HG02938 (cell line): ENCODE measurements at regions not wholly inside any gene's neighbourhood (a gene's known extent, or its start where the extent isn't known, plus 50 kb on each side); places are given as distances from the start of the nearest gene placed in this dataset.
"Not testable (repeated sequence)": the region's sequence is repeated elsewhere in the genome, so short reads cannot be mapped to it uniquely, and the experiment has no call there.

Experiments used
- ATAC-seq: cut with Tn5 transposase; IDR thresholded peaks from one replicate; pipeline ENCODE4 v1.9.1; 2021; ENCODE audit warnings: mild to moderate bottlenecking, moderate library complexity; ENCODE audit not compliant: unreplicated experiment

DNA sequence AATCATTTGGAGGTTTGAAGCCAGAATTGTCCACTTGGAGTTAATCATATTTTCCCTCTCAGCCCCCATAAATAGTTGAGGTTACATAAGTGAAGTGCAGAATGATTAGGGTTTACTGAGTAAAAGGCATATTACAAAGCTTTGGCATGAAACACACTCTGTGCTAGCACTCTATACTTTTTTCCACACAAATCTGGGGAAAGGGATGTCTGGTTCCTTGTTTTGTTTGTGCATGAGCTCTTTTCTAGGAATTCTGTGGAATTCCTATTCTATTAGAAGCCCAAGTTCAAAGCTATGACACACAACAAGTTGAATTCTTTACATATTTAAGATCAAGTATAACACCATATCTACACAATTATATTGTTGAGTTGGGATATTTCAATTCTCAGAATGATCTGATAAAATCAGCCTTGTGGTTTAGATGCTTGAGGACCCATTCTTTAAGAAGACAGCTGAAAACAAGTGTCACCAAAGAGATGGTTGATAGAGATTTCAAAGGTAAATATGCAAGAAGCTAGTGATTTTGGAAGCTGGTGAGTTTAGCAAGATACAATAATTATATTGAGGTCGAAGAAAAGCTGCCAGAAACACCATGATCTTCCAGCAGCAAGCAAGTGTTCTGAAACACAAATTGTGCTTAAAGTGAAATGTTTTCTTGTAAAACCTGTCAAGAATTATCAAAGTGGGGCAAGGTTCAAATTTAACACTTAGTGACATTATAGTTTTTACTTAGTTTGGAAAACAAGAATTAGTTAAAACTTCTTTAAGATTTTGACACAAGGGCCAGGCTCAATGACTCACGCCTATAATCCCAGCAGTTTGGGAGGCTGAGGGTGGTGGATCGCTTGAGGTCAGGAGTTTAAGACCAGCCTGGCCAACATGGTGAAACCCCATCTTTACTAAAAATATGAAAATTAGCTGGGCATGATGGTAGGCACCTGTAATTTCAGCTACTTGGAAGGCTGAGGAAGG, 122.6 kb downstream of the INHBA start:
- ATAC-seq = no peak

DNA sequence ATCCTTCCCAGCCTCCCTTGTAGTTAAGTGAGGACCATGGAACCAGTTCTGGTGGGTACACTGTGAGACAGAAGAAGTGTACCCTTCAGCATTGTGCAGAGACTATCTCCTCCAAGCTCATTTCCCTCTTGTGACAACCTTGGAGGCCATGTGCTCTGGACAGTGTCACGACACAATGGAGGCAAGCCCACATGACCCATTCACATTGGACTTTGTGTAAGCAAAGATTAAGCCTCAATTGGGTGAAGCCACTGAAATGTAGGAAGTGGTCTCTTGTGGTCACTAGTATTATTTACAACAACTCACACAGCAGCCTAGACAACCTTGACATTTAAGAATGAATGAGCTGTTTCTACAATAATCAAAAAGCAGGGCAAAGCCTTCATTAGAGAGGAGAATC, 124.2 kb downstream of the INHBA start:
- no peak for ATAC-seq

GRCh38 chr7:41576166-41576565, 126.7 kb downstream of the INHBA start:
- no peak for ATAC-seq

- ATAC-seq = no peak
Observed at GRCh38 chr7:41574377-41574776, 128.5 kb downstream of the INHBA start.

- ATAC-seq = no peak
Observed at GRCh38 chr7:41573862-41574261, 129.0 kb downstream of the INHBA start.

GRCh38 chr7:41573443-41573842, 129.4 kb downstream of the INHBA start:
- ATAC-seq = no peak

GRCh38 chr7:41573015-41573414, 129.9 kb downstream of the INHBA start:
- no peak for ATAC-seq

DNA sequence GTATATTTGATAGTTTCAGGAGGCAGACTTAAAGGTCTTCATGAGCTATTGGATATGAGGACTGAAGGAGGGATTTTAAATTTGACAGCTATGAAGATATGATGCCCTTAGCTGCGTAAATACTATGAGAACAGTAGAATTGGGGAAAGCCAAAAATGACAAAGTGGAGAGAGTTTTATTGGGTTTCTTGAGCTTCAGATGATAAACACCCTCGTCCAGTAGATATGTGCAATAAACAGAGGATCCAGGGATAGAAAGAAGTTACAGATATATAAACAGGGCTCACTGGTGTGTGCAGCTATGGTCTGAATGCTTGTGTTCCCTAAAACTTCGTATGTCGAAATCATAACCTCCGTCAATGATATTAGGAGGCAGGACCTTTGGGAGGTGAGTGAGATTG, 131.3 kb downstream of the INHBA start:
- no peak for ATAC-seq

GRCh38 chr7:41570766-41571165, 132.1 kb downstream of the INHBA start:
- no peak for ATAC-seq

- ATAC-seq = peak; percentile 82
Observed at GRCh38 chr7:41568135-41568534, 134.8 kb downstream of the INHBA start.

- no peak for ATAC-seq
Observed at GRCh38 chr7:41567731-41568114, 135.2 kb downstream of the INHBA start.

- no peak for ATAC-seq
Observed at GRCh38 chr7:41567031-41567730, 135.7 kb downstream of the INHBA start.

DNA sequence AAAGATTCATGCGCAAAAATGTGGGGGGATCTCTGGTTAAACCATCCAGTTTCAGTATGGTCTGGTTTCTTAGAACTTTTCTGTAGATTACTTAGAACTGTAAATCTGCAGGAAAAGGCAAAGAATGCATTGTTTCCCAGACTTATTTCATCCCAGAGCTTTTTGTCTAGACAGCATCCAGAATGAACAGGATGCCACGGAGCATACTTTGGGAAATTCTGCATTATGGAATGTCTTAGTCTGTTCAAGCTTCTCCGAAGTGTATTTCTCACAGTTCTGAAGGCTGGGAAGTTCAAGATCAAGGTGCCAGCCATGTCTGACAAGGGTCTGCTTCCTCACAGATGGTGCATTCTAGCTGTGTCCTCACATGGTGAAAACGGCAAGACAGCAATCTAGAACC, 136.3 kb downstream of the INHBA start:
- ATAC-seq = no peak

DNA sequence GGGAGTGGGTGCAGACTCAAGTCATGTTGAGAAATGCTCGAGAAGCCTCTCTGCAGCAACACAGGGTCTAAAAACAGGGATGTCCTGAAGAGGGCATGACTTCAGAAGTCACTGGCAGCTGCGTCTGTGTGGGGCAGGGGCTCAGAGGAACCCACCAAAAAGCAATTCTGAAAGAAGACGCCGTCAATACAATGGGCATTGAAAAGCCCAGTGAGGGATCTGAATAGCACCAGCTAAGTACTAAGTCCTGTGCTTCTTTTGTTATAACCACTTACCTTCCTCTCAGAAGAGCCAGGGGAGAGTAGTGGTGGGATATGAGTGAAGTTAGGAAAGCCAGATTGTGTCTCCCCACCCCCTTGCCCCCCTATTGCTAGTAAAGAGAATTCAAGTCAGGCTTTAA, 137.2 kb downstream of the INHBA start:
- ATAC-seq = no peak

- ATAC-seq = no peak
Observed at GRCh38 chr7:41559426-41559825, 143.5 kb downstream of the INHBA start.

- ATAC-seq = no peak
Observed at GRCh38 chr7:41554481-41554880, 148.4 kb downstream of the INHBA start.

- ATAC-seq = not testable (repeated sequence)
Observed at GRCh38 chr7:41550046-41550445, 152.8 kb downstream of the INHBA start.

GRCh38 chr7:41544241-41544640, 158.6 kb downstream of the INHBA start:
- ATAC-seq = no peak

- no peak for ATAC-seq
Observed at GRCh38 chr7:41540601-41541000, 162.3 kb downstream of the INHBA start.

GRCh38 chr7:41538810-41539724, 163.8 kb downstream of the INHBA start:
- no peak for ATAC-seq
